ENCODE measurements at regions not wholly inside any gene's neighbourhood (a gene's known extent, or its start where the extent isn't known, plus 50 kb on each side); places are given as distances from the start of the nearest gene placed in this dataset.

- H2AFZ ChIP-seq (ENCODE audit: low read depth, low read length, severe bottlenecking) = no peak overlapping the region
- H3F3A ChIP-seq (ENCODE audit: insufficient read depth) = no peaks in the 10 kb centered on the region
- H3K9me3 ChIP-seq (ENCODE audit: insufficient read depth, low read length) = no peaks in the 10 kb centered on the region
- no peak overlapping the region for H3K4me2 ChIP-seq (ENCODE audit: low read depth, low read length, poor library complexity, severe bottlenecking)
- H3K9ac ChIP-seq (ENCODE audit: low read length) = no peak overlapping the region
- no peak overlapping the region for H3K27ac ChIP-seq (ENCODE audit: low read depth, low read length)
- no peaks in the 10 kb centered on the region for H4K20me1 ChIP-seq (ENCODE audit: low read depth, low read length)
- H3K27me3 ChIP-seq (ENCODE audit: low read length) = no peaks in the 10 kb centered on the region
- H3K79me2 ChIP-seq (ENCODE audit: insufficient read depth, low read length) = no peaks in the 10 kb centered on the region
- no peak overlapping the region for H3K4me3 ChIP-seq (ENCODE audit: insufficient read depth, low read length, poor library complexity, severe bottlenecking)
- no peak for TF ChIP-seq CTCF (IDR thresholded peaks at IDR 0.05; ENCODE audit: insufficient read depth, low read length, poor library complexity, severe bottlenecking)
- no peak for TF ChIP-seq EZH2phosphoT487 (conservative IDR thresholded peaks at IDR 0.05; ENCODE audit: low read length)
- no peaks in the 10 kb centered on the region for H3K36me3 ChIP-seq (ENCODE audit: low read length)
- H3K9me2 ChIP-seq (replicated peaks; ENCODE audit: insufficient read depth, low read length) = no peaks in the 10 kb centered on the region
Measured at GRCh38 chr13:74929436-74929835, 552.5 kb downstream of the TBC1D4 start.

- no peak overlapping the region for H3K9ac ChIP-seq (ENCODE audit: low read length)
- TF ChIP-seq EZH2phosphoT487 (conservative IDR thresholded peaks at IDR 0.05; ENCODE audit: low read length) (no peak), CTCF (IDR thresholded peaks at IDR 0.05; ENCODE audit: insufficient read depth, low read length, poor library complexity, severe bottlenecking) (no peak)
- no peaks in the 10 kb centered on the region for H3K27me3 ChIP-seq (ENCODE audit: low read length)
- no peaks in the 10 kb centered on the region for H3K9me2 ChIP-seq (replicated peaks; ENCODE audit: insufficient read depth, low read length)
- no peak overlapping the region for H3K4me2 ChIP-seq (ENCODE audit: low read depth, low read length, poor library complexity, severe bottlenecking)
- H3K9me3 ChIP-seq (ENCODE audit: insufficient read depth, low read length) = no peaks in the 10 kb centered on the region
- no peaks in the 10 kb centered on the region for H3K36me3 ChIP-seq (ENCODE audit: low read length)
- H3K4me3 ChIP-seq (ENCODE audit: insufficient read depth, low read length, poor library complexity, severe bottlenecking) = no peak overlapping the region
- H3K79me2 ChIP-seq (ENCODE audit: insufficient read depth, low read length) = no peaks in the 10 kb centered on the region
- no peaks in the 10 kb centered on the region for H4K20me1 ChIP-seq (ENCODE audit: low read depth, low read length)
- H3K27ac ChIP-seq (ENCODE audit: low read depth, low read length) = no peak overlapping the region
- no peak overlapping the region for H2AFZ ChIP-seq (ENCODE audit: low read depth, low read length, severe bottlenecking)
- H3F3A ChIP-seq (ENCODE audit: insufficient read depth) = no peaks in the 10 kb centered on the region
Measured at GRCh38 chr13:74927823-74928222, 554.1 kb downstream of the TBC1D4 start.

- H3K27ac ChIP-seq (ENCODE audit: low read depth, low read length) = no peak overlapping the region
- H3K4me3 ChIP-seq (ENCODE audit: insufficient read depth, low read length, poor library complexity, severe bottlenecking) = no peak overlapping the region
- no peak overlapping the region for H3K4me2 ChIP-seq (ENCODE audit: low read depth, low read length, poor library complexity, severe bottlenecking)
- no peaks in the 10 kb centered on the region for H3K27me3 ChIP-seq (ENCODE audit: low read length)
- H3K9me3 ChIP-seq (ENCODE audit: insufficient read depth, low read length) = no peaks in the 10 kb centered on the region
- no peak overlapping the region for H2AFZ ChIP-seq (ENCODE audit: low read depth, low read length, severe bottlenecking)
- no peaks in the 10 kb centered on the region for H3K36me3 ChIP-seq (ENCODE audit: low read length)
- H4K20me1 ChIP-seq (ENCODE audit: low read depth, low read length) = no peaks in the 10 kb centered on the region
- H3K9ac ChIP-seq (ENCODE audit: low read length) = no peak overlapping the region
- no peaks in the 10 kb centered on the region for H3F3A ChIP-seq (ENCODE audit: insufficient read depth)
- no peaks in the 10 kb centered on the region for H3K79me2 ChIP-seq (ENCODE audit: insufficient read depth, low read length)
- no peak for TF ChIP-seq EZH2phosphoT487 (conservative IDR thresholded peaks at IDR 0.05; ENCODE audit: low read length)
- no peak for TF ChIP-seq CTCF (IDR thresholded peaks at IDR 0.05; ENCODE audit: insufficient read depth, low read length, poor library complexity, severe bottlenecking)
- no peaks in the 10 kb centered on the region for H3K9me2 ChIP-seq (replicated peaks; ENCODE audit: insufficient read depth, low read length)
Measured at GRCh38 chr13:74922963-74923362, 559.0 kb downstream of the TBC1D4 start.

Measured in SU-DHL-6 (cell line).